ENCODE measurements at regions not wholly inside any gene's neighbourhood (a gene's known extent, or its start where the extent isn't known, plus 50 kb on each side); places are given as distances from the start of the nearest gene placed in this dataset.
"Not testable (repeated sequence)": the region's sequence is repeated elsewhere in the genome, so short reads cannot be mapped to it uniquely, and the experiment has no call there.

DNA sequence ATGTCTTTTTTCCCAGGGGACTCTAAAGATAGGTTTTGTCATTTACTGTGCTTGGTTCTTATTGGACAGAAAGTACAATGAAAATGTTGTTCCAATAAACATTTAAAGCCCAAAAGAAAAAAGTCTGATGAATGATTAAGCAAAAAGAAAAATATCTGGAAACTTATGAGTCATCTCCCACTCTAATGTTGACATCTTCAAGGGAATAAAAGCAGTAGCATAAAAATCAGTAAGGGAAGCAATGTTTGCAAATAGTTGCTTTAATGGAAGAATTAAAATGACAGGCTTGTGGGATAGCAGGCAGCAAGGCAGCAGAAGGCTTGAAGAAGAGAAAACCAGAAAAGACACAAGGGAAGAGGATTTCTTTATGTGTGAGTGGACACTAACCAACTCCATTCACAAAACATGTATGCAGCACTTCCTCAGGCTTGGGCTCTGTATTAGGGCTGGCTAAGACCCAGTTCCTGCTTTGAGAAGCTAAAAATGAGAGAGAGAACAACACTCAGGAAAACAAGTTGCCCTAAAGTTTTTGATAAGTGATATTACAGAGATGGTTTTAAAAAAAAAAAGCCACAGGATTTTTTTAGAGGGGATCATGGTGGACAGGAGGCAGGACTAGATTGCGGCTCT lies 263.2 kb upstream of the NT5E start:
- DNase-seq, result no peak

DNA sequence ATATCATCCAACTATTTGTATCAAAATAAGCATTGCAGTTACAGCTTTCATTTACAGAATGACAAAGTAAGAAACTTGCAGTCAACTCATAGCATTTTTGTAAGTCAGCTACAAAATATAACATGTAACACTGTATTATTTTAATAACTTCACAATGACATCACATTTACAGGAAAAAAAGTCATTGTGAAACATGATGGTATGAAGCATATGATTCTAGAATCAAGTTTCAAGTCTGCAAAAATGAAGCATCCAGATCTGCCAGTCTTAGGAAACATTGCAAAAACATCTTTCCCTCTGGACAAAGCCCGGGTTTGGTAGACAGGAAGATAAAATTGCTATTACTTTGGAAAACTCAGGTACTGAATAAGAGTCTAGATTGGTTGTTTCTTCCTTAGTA lies 263.9 kb upstream of the NT5E start:
- DNase-seq, result no peak

DNA sequence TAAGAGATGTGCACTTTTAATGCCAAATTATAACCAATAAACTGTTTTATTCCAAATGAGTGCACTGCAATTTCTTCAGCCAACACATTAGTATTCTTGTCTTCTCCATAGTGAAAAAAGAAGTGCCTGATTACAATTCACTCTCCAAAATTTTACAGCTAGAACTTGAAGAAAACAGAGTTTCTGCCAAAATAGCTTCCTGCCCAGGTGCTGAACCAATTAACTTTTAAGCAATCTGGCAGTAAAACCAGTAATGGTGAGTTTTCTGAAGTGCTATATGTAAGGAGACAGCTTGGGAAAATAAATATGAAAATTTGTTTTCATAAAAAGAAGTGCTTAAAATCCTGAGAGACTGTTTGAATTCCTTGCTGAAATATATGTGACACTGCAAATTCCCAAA lies 266.0 kb upstream of the NT5E start:
- no peak for DNase-seq

DNA sequence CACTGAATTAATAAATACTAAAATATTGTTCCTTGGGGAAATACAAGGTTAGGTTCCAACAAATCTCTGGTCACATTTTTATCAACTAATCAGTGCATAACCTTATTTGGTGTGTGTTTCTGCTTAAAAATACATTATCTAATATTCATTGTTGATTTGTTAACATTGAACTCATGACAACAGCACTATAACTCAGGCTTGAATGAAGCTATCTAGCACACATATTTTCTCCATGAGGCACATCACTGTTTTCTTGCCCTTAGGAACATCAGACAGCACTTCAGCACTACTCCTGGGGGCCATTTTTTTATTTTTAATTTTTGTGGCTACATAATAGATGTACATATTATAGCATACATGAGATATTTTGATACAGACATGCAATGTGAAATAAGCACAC lies 277.2 kb upstream of the NT5E start:
- no peak for DNase-seq

DNA sequence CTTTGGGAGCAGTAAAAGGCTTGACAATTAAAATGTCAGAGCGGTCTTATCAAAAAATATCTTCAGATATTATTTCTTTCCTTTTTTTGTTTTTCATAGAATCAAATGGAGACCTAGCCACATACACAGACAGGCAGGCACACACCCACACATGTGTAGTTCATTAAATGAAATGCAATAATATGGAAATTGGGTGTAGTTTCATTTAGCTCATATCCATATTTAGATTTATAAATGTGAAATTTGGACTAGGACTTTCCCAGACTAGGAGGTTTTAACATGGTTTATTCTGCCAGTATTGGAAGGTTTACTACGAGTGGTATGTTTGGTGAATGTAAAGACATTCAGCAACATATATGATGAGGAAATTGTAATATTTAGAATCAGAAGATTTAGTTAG lies 277.7 kb upstream of the NT5E start:
- no peak for DNase-seq

DNA sequence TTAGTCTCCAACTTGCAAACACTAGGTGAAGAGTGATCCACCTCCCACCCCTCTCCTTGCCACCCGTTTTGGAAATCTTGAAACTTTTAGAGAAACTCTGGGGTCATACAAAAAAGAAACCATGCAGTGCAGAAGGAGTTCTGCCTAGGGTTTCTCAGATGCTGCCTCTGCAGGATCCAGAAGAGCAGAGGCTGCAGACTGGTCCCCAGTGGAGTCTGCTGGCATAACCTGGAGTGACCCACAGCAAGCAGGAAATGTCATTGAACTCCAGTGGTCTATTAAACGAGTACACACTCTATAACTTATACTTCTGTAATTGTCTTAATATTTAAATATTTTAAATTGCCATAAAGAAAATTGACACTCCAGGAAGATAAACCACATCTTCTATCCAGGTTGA lies 280.7 kb upstream of the NT5E start:
- DNase-seq, result no peak

DNA sequence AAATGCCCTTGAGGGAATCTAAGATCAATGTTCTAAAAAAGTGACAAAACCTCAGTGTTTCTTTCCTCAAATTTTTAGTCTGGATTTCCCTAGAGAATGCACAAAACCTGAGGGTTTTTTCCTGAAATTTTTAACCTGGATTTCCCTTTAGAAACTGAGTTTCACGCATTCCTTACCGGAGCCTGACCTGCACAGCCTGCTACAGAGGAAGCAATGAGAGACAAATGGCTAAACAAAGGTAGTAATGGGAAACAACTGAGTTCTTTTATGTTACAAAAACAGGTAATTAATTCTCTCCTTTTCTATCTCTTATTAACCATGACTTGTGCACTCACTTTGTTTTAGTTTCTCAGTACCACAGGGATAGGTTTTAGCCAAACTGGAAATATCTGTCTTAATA lies 281.7 kb upstream of the NT5E start:
- no peak for DNase-seq

DNA sequence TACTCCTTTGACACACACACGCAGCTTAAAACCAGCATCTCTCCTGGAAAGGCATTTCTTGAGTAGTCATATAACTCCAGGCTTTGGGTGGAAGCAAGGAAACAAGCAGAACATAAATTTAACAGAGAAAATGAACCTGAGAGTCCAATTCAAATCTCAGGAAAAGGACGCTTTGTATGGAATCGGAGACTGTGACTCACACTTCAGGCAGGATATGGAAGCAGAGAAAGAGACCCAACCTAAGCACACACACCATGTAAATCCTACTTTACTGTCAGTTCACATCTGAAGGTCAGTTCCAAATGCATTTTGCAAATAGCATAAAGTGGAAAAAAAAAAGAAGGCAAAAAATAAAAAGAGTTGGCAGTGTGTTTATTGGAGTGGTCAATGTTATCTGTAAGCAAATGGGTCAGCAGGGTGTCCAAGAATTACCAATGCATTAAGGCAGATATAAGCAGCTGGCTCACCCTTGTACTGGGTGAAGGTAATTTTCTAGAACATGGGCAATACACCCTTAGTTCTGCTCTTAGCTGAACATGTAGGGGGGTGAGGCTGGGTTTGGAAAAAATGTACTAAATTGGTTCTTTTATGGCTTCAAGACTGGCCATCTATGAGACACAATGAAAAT lies 283.7 kb upstream of the NT5E start:
- no peak for DNase-seq

DNA sequence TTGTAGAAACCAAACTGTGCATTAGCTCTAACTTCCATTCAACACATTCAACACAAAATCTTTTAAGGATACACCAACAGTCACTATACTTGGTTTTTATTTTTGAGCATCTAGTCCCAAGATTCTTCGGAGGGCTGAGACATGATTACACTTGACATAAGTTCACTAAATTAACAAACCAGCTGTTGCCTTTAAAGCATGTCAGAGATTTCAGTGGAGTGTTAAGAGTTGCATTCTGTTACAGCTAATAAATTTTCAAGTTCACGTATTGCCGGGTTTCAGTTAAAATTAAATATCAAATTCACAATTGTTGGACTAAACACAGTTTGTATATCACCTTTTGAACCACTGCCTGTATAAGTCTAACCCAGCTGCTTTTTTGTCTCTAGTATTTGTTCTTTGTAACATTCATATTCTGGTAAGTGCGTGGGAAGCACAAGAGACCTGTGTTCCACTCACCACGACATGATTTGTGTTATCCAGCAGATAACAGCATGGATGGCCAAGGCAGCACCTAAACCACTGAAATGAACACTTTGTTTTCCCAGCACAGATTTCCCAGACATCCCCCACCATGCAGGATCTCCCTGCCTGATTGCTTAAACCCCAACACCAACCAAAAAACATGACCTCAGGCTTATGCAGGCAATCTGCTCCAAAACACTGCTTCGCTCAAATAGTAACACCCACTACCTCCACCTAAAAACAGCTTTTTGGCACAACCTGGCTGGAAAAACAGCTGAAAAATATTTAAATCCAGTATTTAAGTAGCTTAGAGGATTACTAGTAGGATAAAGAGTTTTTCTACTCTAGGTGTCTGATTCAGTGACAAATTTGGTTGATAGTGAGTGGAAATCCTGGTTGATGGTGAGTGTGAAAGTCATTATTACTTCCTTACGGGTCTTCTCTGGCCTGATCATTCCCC lies 286.5 kb upstream of the NT5E start:
- DNase-seq, result no peak

DNA sequence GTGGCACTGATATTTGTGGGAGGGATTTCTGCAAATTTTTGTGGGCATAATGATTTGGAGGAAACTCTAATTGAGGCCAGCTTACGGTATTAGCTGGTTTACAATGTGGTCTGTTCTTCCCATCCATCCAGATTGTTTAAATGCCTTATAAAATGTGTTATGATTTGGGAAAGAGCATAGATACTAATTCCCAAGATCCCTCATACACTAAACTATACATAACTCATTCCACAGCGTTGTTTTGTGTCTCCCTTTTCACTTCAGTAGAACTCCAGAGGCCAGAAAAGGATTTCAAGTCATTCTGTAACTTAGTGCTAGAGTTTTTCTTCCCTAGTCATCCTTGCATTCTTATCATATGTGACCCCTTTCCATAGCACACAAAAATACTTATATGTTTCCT lies 292.6 kb upstream of the NT5E start:
- DNase-seq, result no peak

DNA sequence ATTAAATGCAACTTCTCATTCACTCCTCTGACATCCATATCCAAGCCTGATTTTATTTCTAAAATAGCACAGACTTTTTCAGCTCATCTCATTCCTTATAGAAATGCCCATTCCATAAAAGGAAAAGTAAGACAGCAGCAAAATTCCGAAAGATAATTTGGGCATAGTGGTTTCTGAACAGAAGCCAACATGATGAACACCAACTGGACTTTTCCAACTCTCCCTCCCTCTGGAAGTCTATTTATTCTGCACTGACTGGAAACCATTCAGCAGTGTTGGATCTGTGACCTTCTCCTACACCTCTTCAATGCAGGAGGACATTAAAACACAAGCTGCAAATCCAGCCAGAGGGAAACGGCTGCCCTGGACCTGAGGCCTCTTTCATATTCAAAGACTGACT lies 306.2 kb upstream of the NT5E start:
- DNase-seq, result no peak

DNA sequence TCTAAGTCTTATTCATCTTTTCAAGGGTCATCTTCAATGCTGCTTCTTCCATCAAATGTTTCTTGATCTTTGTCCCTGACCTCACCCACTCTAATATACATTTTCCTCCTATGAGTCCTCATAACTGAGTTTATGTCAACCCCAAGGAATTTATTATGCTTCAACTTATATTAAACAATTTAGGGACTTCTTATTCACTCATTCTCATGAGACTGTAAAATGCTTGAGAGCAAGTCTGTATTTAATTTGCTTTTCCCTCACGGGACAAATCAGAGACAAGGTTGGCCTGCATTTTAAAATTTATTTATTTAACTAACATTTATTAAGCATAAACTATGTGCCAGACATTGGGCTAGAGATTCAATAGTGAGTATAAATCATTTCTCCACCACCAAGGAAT lies 312.0 kb upstream of the NT5E start:
- no peak for DNase-seq

DNA sequence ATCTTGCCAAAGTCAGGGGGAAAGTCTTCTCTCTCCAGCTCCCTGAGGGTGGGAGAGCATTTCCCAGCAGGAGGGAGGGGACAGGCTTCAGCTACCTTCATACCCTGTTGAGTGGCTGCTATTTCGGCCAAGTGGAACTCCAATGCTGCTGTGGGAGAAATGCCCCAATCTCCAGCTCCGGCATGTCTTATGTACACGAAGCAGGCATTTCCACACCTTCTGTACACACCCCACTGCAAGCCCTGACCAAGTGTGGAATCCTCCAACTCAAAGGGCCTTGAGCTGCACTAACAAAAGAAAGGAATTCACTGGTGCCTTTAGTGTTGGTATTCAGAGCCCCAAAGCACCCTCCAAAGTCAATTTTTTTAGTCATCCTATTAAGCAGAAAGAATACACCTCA lies 313.6 kb upstream of the NT5E start:
- DNase-seq, result no peak

DNA sequence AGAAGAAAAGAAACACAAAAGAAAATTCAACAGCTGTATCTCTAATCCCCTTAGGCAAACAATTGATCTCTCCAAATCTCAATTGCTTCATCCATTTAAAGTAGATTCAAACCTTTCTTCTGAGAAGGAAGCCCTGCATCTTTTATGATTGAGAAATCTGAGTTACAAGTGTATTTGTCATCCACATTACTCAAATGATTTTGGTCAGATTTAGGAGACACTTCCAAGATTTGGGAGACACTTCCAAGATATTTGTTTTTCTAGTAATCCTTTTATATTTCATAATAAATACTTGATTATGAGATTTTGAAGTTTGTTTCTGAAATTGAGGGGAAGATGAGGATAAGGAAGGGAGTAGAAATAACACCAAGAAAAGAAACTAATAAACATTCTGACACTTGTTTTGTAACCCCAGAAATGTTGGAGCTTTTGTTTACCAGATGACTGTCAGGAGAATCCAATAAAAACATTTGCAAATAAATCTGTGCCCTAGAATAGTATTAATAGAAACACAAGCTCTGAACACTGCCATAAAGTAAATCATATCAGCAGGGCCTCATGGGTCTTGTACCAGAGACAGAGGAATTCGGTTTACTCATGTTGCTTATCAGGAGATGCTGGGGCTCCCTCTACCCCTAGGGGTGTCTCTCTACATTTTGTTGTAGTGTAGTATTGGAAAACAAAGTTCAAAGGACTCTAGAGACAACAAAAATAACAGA lies 314.3 kb upstream of the NT5E start:
- no peak for DNase-seq

DNA sequence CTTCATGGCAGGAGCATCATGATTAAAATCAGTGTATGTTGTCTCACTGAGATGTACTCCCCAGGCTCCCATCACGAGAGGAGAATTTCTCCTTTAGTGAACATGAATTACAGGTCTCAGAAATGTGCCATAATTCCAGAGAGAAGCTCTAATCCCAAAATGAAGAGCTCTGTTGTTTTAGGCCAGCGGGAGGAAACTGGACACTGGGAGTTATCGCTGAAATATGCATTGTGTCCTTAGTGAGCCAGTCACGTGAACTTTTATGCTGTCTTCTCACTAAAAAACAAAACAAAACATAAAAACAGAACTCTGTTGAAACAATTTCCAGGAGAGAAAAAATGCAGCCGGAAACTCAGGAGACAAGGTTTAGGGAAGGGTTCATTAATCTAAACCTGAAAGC lies 315.7 kb upstream of the NT5E start:
- DNase-seq, result no peak

DNA sequence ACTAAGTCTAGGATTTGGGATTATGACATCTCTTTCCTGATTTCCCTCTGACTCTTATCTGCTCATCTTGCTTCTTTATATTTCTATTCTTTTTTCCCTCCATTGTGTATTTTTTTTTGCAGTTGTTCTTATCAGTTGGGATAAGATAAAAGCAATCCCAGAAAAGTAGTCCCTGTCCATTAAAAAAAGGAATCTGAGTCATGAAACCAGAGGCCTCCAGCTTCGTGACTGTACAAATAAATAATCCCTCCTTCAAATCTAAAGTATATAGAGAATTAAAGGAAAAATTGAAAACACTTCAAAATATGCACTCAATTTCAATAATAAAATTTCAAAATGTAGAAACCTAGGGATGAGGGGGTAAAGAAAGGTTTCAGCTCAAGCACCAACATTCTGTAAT lies 317.8 kb upstream of the NT5E start:
- no peak for DNase-seq

DNA sequence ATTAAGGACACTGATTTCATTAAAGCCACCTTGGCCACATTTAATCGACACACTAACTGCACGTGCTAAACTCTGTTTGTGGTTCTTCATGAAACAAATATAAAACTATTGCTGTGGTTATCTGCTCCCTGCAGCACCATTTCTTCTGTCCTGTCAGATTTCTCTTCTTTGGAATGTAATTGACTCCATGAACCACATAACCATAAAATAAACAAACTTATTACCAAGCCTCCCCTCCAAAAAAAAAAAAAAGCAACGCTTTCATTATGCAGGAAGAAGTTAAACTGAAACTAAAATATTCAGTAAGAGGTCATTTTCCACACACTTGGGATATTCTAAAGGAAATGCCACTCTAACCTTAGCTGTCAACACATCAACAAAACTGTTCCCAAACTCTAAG lies 319.1 kb upstream of the NT5E start:
- no peak for DNase-seq

DNA sequence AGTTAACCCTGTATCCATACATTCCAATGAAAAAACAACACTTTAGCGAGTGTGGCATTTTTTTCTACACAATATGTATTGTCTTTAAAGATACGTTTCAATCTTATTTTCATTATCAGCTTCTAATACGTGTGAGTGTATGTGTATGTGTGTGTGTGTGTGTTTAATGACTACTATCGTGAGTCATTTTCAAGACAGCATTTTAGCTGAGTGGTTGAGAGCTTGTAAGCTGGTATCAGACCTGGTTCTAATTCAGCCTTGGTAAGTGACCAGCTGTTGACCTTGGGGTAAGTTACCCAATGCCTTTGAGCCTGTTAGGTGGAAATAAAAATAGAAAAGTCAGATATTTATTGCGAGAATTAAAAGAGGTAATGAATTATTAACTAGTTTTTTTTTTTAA lies 320.0 kb upstream of the NT5E start:
- DNase-seq, result no peak

DNA sequence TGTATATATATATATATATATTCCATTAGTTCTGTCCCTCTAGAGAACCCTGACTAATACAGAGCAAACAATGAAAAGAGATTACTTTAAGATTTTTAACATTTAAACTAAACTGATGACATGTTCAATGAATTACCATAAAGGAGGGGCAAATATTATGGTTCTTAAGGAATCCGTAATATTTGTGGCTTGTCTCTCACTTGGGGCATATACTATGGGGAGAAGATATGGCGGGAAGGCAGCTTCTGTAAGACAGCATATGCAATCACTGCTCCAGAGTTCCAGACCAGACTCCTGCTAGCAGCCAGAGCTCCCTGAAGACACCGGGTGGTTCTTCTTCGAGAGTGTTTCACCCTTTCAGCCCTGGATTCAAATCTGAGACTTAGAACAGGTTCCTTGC lies 321.1 kb upstream of the NT5E start:
- no peak for DNase-seq

DNA sequence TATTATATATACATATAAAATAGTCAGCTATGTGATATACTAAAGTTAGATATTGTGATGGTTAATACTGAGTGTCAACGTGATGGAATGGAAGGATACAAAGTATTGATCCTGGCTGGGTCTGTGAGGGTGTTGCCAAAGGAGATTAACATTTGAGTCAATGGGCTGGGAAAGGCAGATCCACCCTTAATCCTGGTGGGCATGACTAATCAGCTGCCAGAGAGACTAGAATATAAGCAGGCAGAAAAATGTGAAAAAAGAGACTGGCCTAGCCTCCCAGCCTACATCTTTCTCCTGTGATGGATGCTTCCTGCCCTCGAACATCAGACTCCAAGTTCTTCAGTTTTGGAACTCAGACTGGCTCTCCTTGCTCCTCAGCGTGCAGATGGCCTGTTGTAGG lies 321.6 kb upstream of the NT5E start:
- DNase-seq, result not testable (repeated sequence)

DNA sequence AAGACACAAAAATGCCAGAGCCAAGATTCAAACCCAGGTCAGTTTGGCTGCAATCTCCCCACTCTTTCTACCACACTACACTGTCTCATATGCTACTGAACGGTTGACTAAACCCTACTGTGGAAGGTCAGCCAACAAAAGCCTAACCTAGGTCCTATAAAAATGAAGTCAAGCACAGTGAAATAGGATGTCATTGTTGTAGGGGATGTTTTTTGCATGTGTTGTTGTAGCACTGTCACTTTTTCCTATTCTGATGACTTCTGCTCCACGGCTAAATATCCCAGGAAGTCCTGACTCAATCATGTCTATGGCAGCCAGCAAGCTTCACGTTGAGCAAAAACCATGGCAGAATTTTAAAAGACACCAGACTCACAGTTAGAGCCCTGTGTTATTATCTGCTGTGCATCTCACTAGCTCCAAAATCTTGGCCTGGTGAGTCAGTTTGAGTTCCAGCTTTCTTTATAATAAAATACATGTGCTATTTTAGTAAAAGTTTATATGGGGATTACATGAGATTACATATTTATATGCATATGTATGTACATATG lies 322.1 kb upstream of the NT5E start:
- DNase-seq, result no peak

DNA sequence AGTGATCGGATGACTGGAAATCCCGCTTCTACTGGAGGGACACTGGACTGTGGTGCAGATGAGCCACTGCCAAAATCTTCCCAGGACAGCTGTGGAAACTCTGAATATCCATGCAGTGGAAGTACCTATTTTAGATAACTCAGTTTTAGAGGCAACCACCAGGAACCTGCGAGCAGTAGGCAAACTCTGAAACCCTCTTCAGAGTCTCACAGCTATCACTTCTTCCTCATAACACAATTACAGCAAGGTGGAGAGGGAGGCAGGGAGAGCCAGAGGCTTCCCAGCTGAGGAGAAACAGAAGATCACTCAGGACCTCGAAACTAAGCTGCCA lies 322.8 kb upstream of the NT5E start:
- DNase-seq, result no peak

DNA sequence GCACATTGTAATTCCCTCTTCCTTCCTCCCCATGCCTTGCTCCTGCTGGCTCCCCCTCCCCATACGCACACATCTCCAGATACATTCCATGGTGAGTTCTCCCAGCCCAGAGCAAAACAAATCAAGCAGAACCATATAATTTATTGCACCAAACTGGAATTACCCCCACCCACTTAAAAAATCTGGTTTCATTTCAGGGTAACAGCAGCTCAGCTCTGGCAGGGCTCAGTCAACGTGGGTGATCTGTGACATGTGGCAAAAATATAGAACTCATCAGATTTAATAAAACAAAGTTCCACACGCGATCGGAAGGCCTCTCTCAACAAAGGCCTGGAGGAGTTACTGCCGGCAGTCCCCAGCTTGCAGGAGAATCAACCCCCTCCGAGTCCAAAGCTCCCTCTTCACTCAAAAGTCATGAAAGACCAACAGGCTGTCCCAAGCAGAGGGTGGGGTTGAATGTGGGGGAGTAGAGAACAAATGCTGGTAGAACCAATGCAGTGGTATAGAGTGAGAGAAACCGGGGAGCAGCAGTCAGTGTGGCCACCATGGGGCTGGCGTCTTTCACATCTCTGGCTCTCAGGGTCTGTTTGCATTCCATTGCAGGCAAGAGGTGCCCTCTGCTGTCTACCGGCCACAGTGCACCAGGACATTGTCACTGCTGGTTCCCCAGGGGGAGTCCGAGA lies 323.3 kb upstream of the NT5E start:
- DNase-seq, result no peak
